CD14-positive monocyte (primary cell): ENCODE measurements at regions not wholly inside any gene's neighbourhood (a gene's known extent, or its start where the extent isn't known, plus 50 kb on each side); places are given as distances from the start of the nearest gene placed in this dataset.

Experiments used
- DNase-seq, 3 donors: peaks; one replicate each; pipeline ENCODE4 v3.0.0-alpha.2; 2011 to 2022
- H2AFZ ChIP-seq: 2 replicates; pipeline ENCODE4 v1.6.0; 2012; ENCODE audit warnings: mild to moderate bottlenecking, low read depth, low read length, inconsistent platforms; ENCODE audit not compliant: insufficient read depth, poor library complexity, severe bottlenecking
- H3K27ac ChIP-seq, 2 donors: 1 replicate in 1 of 2; 2 replicates in 1 of 2; pipeline ENCODE4 v1.5.1; 2012 to 2013; ENCODE audit warnings: low read length in 2 of 2, control low read depth in 1 of 2, inconsistent platforms in 1 of 2, low read depth in 1 of 2, mild to moderate bottlenecking in 1 of 2
- H3K27me3 ChIP-seq, 2 donors: one replicate each; pipeline versions ENCODE4 v1.6.0 to v1.6.1; 2011 to 2013; ENCODE audit warnings: low read length in 2 of 2; ENCODE audit not compliant: control insufficient read depth in 2 of 2, insufficient read depth in 2 of 2
- H3K36me3 ChIP-seq, 2 donors: replicated peaks in 1 of 2; 1 replicate in 1 of 2; 2 replicates in 1 of 2; pipeline versions ENCODE4 v1.5.1 to v1.6.1; 2012 to 2013; ENCODE audit warnings: low read length in 2 of 2, control low read depth in 1 of 2, inconsistent platforms in 1 of 2, mild to moderate bottlenecking in 1 of 2; ENCODE audit not compliant: insufficient read depth in 2 of 2, control insufficient read depth in 1 of 2
- H3K4me1 ChIP-seq, 2 donors: 1 replicate in 1 of 2; 2 replicates in 1 of 2; pipeline versions ENCODE4 v1.5.1 to v1.6.1; 2012 to 2013; ENCODE audit warnings: low read length in 2 of 2, control low read depth in 1 of 2, inconsistent platforms in 1 of 2, mild to moderate bottlenecking in 1 of 2, moderate library complexity in 1 of 2; ENCODE audit not compliant: insufficient read depth in 2 of 2, control insufficient read depth in 1 of 2
- H3K4me2 ChIP-seq: replicated peaks from 2 replicates; pipeline ENCODE3; 2012; ENCODE audit warnings: low read length, moderate library complexity, mild to moderate bottlenecking; ENCODE audit not compliant: poor library complexity, severe bottlenecking; ENCODE audit errors: extremely low read depth
- H3K4me3 ChIP-seq, 3 experiments: fragments of 200-600 bp in 1 of 3; sonication (generic) in 1 of 3; replicated peaks in 1 of 3; 1 replicate in 2 of 3; 2 replicates in 1 of 3; pipeline ENCODE4 v1.5.1; 2011 to 2013; ENCODE audit warnings: low read length in 3 of 3, mild to moderate bottlenecking in 3 of 3, control low read depth in 2 of 3, low read depth in 2 of 3, inconsistent platforms in 1 of 3, moderate library complexity in 1 of 3
- H3K79me2 ChIP-seq: 2 replicates; pipeline ENCODE4 v1.6.0; 2012; ENCODE audit warnings: mild to moderate bottlenecking, control low read depth, inconsistent platforms, low read length, moderate library complexity; ENCODE audit not compliant: insufficient read depth
- H3K9ac ChIP-seq: 2 replicates; pipeline ENCODE4 v1.6.0; 2017; ENCODE audit warnings: low read length, mild to moderate bottlenecking; ENCODE audit not compliant: insufficient read depth, poor library complexity, severe bottlenecking
- H3K9me3 ChIP-seq, 2 donors: replicated peaks in 1 of 2; 1 replicate in 1 of 2; 2 replicates in 1 of 2; pipeline versions ENCODE4 v1.5.1 to v1.6.1; 2012 to 2013; ENCODE audit warnings: low read length in 2 of 2, control low read depth in 1 of 2; ENCODE audit not compliant: control insufficient read depth in 1 of 2, insufficient read depth in 1 of 2
- H4K20me1 ChIP-seq: 2 replicates; pipeline ENCODE4 v1.6.0; 2012; ENCODE audit warnings: mild to moderate bottlenecking, low read length, control low read depth, moderate library complexity; ENCODE audit not compliant: insufficient read depth
- H3K27ac Mint-ChIP-seq, 7 donors: one replicate each; pipeline ENCODE4 v1.8.0; 2020; ENCODE audit warnings: mild to moderate bottlenecking in 7 of 7, mixed read lengths in 7 of 7, moderate library complexity in 6 of 7, inconsistent platforms in 2 of 7
- H3K27me3 Mint-ChIP-seq, 3 donors: one replicate each; pipeline ENCODE4 v1.8.0; 2021 to 2022; ENCODE audit warnings: low read depth in 3 of 3, mild to moderate bottlenecking in 3 of 3, mixed read lengths in 3 of 3, moderate library complexity in 3 of 3, inconsistent platforms in 1 of 3
- H3K36me3 Mint-ChIP-seq, 2 donors: one replicate each; pipeline ENCODE4 v1.8.0; 2020; ENCODE audit warnings: mixed read lengths in 2 of 2, inconsistent platforms in 1 of 2, mild to moderate bottlenecking in 1 of 2
- H3K4me1 Mint-ChIP-seq: one replicate; pipeline ENCODE4 v1.8.0; 2020; ENCODE audit warnings: mild to moderate bottlenecking, mixed read lengths
- H3K4me3 Mint-ChIP-seq, 2 donors: one replicate each; pipeline ENCODE4 v1.8.0; 2020; ENCODE audit warnings: mild to moderate bottlenecking in 2 of 2, mixed read lengths in 2 of 2, moderate library complexity in 1 of 2
- H3K9me3 Mint-ChIP-seq, 7 donors: one replicate each; pipeline ENCODE4 v1.8.0; 2020 to 2022; ENCODE audit warnings: mixed read lengths in 7 of 7, mild to moderate bottlenecking in 6 of 7, moderate library complexity in 6 of 7, inconsistent platforms in 2 of 7
- WGBS: methylation state at CpG from one replicate; pipeline ENCODE4 v1.1.5; 2013; ENCODE audit warnings: missing lambda C conversion rate; ENCODE audit not compliant: insufficient coverage; 5-methylcytosine and 5-hydroxymethylcytosine counted together
- intact Hi-C, 2 donors: fragments of 100-400 bp; cut with micrococcal nuclease; formaldehyde crosslinking; loops; one replicate each; pipeline versions ENCODE4 v1.15.0 to v1.15.1; 2023
- TF ChIP-seq, protein P1 (sequence below): fragments of 200-600 bp; IDR thresholded peaks from one replicate; pipeline ENCODE4 v1.8.0; 2022; ENCODE audit warnings: antibody characterized with exemption, mild to moderate bottlenecking

DNA sequence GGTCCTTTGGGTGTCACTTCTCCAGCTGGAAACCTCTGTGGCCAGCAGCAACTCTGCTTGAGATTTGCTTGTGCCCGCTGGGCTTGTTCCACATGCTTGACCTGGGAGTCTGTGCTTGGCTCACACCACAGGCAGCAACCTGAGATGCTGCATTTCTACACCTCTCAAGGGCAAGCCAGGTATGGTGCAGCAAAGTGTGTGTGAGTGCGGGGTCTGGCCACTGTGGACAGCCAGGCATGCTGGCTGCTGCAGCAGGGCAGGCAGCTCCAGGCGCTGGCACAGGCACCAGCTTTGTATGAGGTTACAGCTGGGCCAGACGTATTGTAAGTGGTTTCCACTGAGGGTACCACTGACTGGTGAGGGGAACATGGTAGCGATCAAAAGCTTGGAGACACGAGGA, 242.0 kb downstream of the PTGER3 start:
- 95% methylated on average over 6 of the region's 6 CpGs for WGBS
- H3K9me3 ChIP-seq, result peaks cover 0 to 5% of the 10 kb centered on the region in 2 donors
- H3K27ac ChIP-seq, result no peak overlapping the region

DNA sequence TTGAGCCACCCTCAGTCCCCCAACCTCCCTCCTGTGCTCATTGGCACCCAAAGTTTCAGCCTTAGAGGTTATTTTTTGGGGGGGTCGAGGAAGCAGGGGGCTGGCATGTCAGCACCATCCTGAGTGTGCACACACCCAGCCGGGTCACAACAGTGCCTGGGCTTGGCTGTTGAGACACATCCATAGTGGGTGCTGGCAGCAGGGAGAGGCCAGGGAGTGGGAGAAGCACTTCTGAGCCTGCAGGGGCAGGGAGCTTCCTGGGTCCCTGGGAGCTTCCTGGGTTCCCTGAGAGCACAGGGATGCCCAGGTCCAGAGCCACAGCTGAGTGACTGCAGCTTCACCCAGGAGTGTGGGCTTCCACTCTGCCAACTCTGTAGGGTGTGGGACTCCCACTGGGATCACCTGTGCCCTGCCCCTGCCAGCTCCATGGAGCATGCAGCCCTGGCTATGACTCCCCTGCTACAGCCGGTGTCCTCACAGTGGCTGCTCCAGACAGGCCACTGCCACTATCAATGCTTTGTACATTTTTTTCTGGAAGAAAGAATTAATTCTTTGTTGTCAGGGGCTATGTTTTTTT, 240.4 kb downstream of the PTGER3 start:
- DNase-seq, result no peak
- Mint-ChIP-seq H3K27me3 (no peaks in the 10 kb centered on the region), H3K36me3 (no peaks in the 10 kb centered on the region), H3K27ac (no peak overlapping the region), H3K4me1 (peaks cover 4% of the 10 kb centered on the region), H3K4me3 (no peak overlapping the region), H3K9me3 (peaks cover 9 to 17% (median 10%) of the 10 kb centered on the region in 7 donors)
- no peak overlapping the region for H3K9ac ChIP-seq
- H3K9me3 ChIP-seq, result peaks cover 0 to 5% of the 10 kb centered on the region in 2 donors
- no peaks in the 10 kb centered on the region for H3K79me2 ChIP-seq
- H3K36me3 ChIP-seq, result no peaks in the 10 kb centered on the region
- H3K27me3 ChIP-seq, result no peaks in the 10 kb centered on the region
- intact Hi-C loops, result no loop called here
- no peak overlapping the region for H3K27ac ChIP-seq
- no peak overlapping the region for H3K4me2 ChIP-seq
- H4K20me1 ChIP-seq, result no peaks in the 10 kb centered on the region
- H3K4me3 ChIP-seq, result no peak overlapping the region
- TF ChIP-seq, protein P1, sequence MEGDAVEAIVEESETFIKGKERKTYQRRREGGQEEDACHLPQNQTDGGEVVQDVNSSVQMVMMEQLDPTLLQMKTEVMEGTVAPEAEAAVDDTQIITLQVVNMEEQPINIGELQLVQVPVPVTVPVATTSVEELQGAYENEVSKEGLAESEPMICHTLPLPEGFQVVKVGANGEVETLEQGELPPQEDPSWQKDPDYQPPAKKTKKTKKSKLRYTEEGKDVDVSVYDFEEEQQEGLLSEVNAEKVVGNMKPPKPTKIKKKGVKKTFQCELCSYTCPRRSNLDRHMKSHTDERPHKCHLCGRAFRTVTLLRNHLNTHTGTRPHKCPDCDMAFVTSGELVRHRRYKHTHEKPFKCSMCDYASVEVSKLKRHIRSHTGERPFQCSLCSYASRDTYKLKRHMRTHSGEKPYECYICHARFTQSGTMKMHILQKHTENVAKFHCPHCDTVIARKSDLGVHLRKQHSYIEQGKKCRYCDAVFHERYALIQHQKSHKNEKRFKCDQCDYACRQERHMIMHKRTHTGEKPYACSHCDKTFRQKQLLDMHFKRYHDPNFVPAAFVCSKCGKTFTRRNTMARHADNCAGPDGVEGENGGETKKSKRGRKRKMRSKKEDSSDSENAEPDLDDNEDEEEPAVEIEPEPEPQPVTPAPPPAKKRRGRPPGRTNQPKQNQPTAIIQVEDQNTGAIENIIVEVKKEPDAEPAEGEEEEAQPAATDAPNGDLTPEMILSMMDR, result no peak
- no peak overlapping the region for H2AFZ ChIP-seq
- 95% methylated on average over 2 of the region's 3 CpGs for WGBS
- H3K4me1 ChIP-seq, result no peaks in the 10 kb centered on the region

More for the DNA sequence above, 242.0 kb downstream of the PTGER3 start:
- Mint-ChIP-seq H3K9me3 (peaks cover 9 to 17% (median 13%) of the 10 kb centered on the region in 7 donors), H3K4me3 (no peak overlapping the region), H3K4me1 (peaks cover 4% of the 10 kb centered on the region), H3K27me3 (no peaks in the 10 kb centered on the region), H3K27ac (no peak overlapping the region), H3K36me3 (no peaks in the 10 kb centered on the region)
- H3K27me3 ChIP-seq, result no peaks in the 10 kb centered on the region
- no peak overlapping the region for H3K4me2 ChIP-seq
- no peak overlapping the region for H3K4me3 ChIP-seq
- DNase-seq, result no peak
- H3K79me2 ChIP-seq, result no peaks in the 10 kb centered on the region
- no peak overlapping the region for H3K9ac ChIP-seq
- intact Hi-C loops, result no loop called here
- H2AFZ ChIP-seq, result no peak overlapping the region
- H3K4me1 ChIP-seq, result no peaks in the 10 kb centered on the region
- no peaks in the 10 kb centered on the region for H3K36me3 ChIP-seq
- H4K20me1 ChIP-seq, result no peaks in the 10 kb centered on the region
- TF ChIP-seq, protein P1, result no peak
